Mesothelial cell of epicardium (in vitro differentiated cells): ENCODE measurements at regions not wholly inside any gene's neighbourhood (a gene's known extent, or its start where the extent isn't known, plus 50 kb on each side); places are given as distances from the start of the nearest gene placed in this dataset.

ENCODE experiments used
- DNase-seq, 2 experiments: peaks; one replicate each; pipeline ENCODE4 v3.0.0; 2021; ENCODE audit warnings: low spot score in 2 of 2; ENCODE audit not compliant: unreplicated experiment in 2 of 2
- H3K27ac Mint-ChIP-seq: 2 replicates; pipeline ENCODE4 v1.8.0; 2021; ENCODE audit warnings: mixed read lengths
- H3K27me3 Mint-ChIP-seq: 2 replicates; pipeline ENCODE4 v1.8.0; 2021; ENCODE audit warnings: low read depth, mixed read lengths
- H3K36me3 Mint-ChIP-seq: 2 replicates; pipeline ENCODE4 v1.8.0; 2021; ENCODE audit warnings: mixed read lengths
- H3K4me1 Mint-ChIP-seq: 2 replicates; pipeline ENCODE4 v1.8.0; 2021; ENCODE audit warnings: mixed read lengths
- H3K4me3 Mint-ChIP-seq: 2 replicates; pipeline ENCODE4 v1.8.0; 2021; ENCODE audit warnings: mild to moderate bottlenecking, moderate library complexity, mixed read lengths
- H3K9me3 Mint-ChIP-seq: 2 replicates; pipeline ENCODE4 v1.8.0; 2021; ENCODE audit warnings: mixed read lengths
- CTCF ChIP-seq: fragments of 200-600 bp; sonication (generic); IDR thresholded peaks from one replicate; pipeline ENCODE4 v1.5.0; 2021; ENCODE audit warnings: antibody characterized with exemption; ENCODE audit not compliant: unreplicated experiment

- no peaks in the 10 kb centered on the region for H3K36me3 Mint-ChIP-seq
- no peak for DNase-seq
Measured at GRCh38 chr3:59212128-59212779, 162.4 kb upstream of the CFAP20DC start.

GRCh38 chr3:59210260-59210659, 160.4 kb upstream of the CFAP20DC start:
- Mint-ChIP-seq H3K36me3 (no peaks in the 10 kb centered on the region), H3K27ac (no peak overlapping the region), H3K27me3 (peaks cover 54% of the 10 kb centered on the region), H3K4me3 (no peak overlapping the region), H3K4me1 (no peaks in the 10 kb centered on the region), H3K9me3 (no peaks in the 10 kb centered on the region)
- TF ChIP-seq CTCF = no peak
- DNase-seq = no peak

More at GRCh38 chr3:59212128-59212779, 162.4 kb upstream of the CFAP20DC start:
- TF ChIP-seq CTCF = peak; percentile 67
- Mint-ChIP-seq H3K4me1 (no peaks in the 10 kb centered on the region), H3K27me3 (peaks cover 54% of the 10 kb centered on the region), H3K4me3 (no peak overlapping the region), H3K9me3 (no peaks in the 10 kb centered on the region), H3K27ac (no peak overlapping the region)

GRCh38 chr3:59192473-59192872, 142.6 kb upstream of the CFAP20DC start:
- Mint-ChIP-seq H3K9me3 (no peaks in the 10 kb centered on the region), H3K27ac (no peak overlapping the region), H3K4me1 (no peaks in the 10 kb centered on the region), H3K27me3 (peaks cover 21% of the 10 kb centered on the region), H3K36me3 (no peaks in the 10 kb centered on the region), H3K4me3 (no peak overlapping the region)
- TF ChIP-seq CTCF = no peak
- no peak for DNase-seq

- no peak for TF ChIP-seq CTCF
- Mint-ChIP-seq H3K4me3 (no peak overlapping the region), H3K9me3 (no peaks in the 10 kb centered on the region), H3K4me1 (no peaks in the 10 kb centered on the region), H3K27ac (no peak overlapping the region), H3K36me3 (no peaks in the 10 kb centered on the region), H3K27me3 (peaks cover 21% of the 10 kb centered on the region)
- no peak for DNase-seq
Measured at GRCh38 chr3:59191651-59192050, 141.8 kb upstream of the CFAP20DC start.

- Mint-ChIP-seq H3K27me3 (peaks cover 21% of the 10 kb centered on the region), H3K9me3 (no peaks in the 10 kb centered on the region), H3K4me1 (no peaks in the 10 kb centered on the region), H3K4me3 (no peak overlapping the region), H3K36me3 (no peaks in the 10 kb centered on the region), H3K27ac (no peak overlapping the region)
- no peak for TF ChIP-seq CTCF
- no peak for DNase-seq
Measured at GRCh38 chr3:59189939-59190338, 140.1 kb upstream of the CFAP20DC start.

GRCh38 chr3:59189526-59189925, 139.7 kb upstream of the CFAP20DC start:
- Mint-ChIP-seq H3K9me3 (no peaks in the 10 kb centered on the region), H3K4me3 (no peak overlapping the region), H3K27ac (no peak overlapping the region), H3K4me1 (no peaks in the 10 kb centered on the region), H3K36me3 (no peaks in the 10 kb centered on the region), H3K27me3 (peaks cover 21% of the 10 kb centered on the region)
- TF ChIP-seq CTCF = no peak
- no peak for DNase-seq
